ENCODE measurements at regions not wholly inside any gene's neighbourhood (a gene's known extent, or its start where the extent isn't known, plus 50 kb on each side); places are given as distances from the start of the nearest gene placed in this dataset.

- no peak for DNase-seq (ENCODE audit: low read depth, low spot score)
Observed at GRCh38 chr13:34243403-34243802, 425.5 kb downstream of the RFC3 start.

GRCh38 chr13:34246511-34246910 is 428.6 kb downstream of the RFC3 start:
- DNase-seq (ENCODE audit: low read depth, low spot score), result no peak

- no peak for DNase-seq (ENCODE audit: low read depth, low spot score)
Observed at GRCh38 chr13:34247596-34247995, 429.6 kb downstream of the RFC3 start.

- no peak for DNase-seq (ENCODE audit: low read depth, low spot score)
Observed at GRCh38 chr13:34249546-34250039, 431.6 kb downstream of the RFC3 start.

GRCh38 chr13:34250151-34250670 is 432.3 kb downstream of the RFC3 start:
- DNase-seq (ENCODE audit: low read depth, low spot score), result no peak

- DNase-seq (ENCODE audit: low read depth, low spot score), result no peak
Observed at GRCh38 chr13:34254366-34254765, 436.4 kb downstream of the RFC3 start.

GRCh38 chr13:34255711-34256110 is 437.8 kb downstream of the RFC3 start:
- no peak for DNase-seq (ENCODE audit: low read depth, low spot score)

GRCh38 chr13:34256236-34256635 is 438.3 kb downstream of the RFC3 start:
- no peak for DNase-seq (ENCODE audit: low read depth, low spot score)

GRCh38 chr13:34257966-34258365 is 440.0 kb downstream of the RFC3 start:
- no peak for DNase-seq (ENCODE audit: low read depth, low spot score)

- DNase-seq (ENCODE audit: low read depth, low spot score), result no peak
Observed at GRCh38 chr13:34258646-34259386, 440.9 kb downstream of the RFC3 start.

GRCh38 chr13:34263681-34264080 is 445.7 kb downstream of the RFC3 start:
- DNase-seq (ENCODE audit: low read depth, low spot score), result no peak

- DNase-seq (ENCODE audit: low read depth, low spot score), result no peak
Observed at GRCh38 chr13:34265046-34265679, 447.2 kb downstream of the RFC3 start.

- DNase-seq (ENCODE audit: low read depth, low spot score), result no peak
Observed at GRCh38 chr13:34276764-34277163, 458.8 kb downstream of the RFC3 start.

GRCh38 chr13:34277936-34278335 is 460.0 kb downstream of the RFC3 start:
- no peak for DNase-seq (ENCODE audit: low read depth, low spot score)

GRCh38 chr13:34278780-34279179 is 460.8 kb downstream of the RFC3 start:
- no peak for DNase-seq (ENCODE audit: low read depth, low spot score)

- DNase-seq (ENCODE audit: low read depth, low spot score), result no peak
Observed at GRCh38 chr13:34290661-34291060, 472.7 kb downstream of the RFC3 start.

GRCh38 chr13:34294483-34295129 is 476.7 kb downstream of the RFC3 start:
- no peak for DNase-seq (ENCODE audit: low read depth, low spot score)

GRCh38 chr13:34300559-34300958 is 482.6 kb downstream of the RFC3 start:
- no peak for DNase-seq (ENCODE audit: low read depth, low spot score)

- DNase-seq (ENCODE audit: low read depth, low spot score), result no peak
Observed at GRCh38 chr13:34302596-34302995, 484.6 kb downstream of the RFC3 start.

- DNase-seq (ENCODE audit: low read depth, low spot score), result no peak
Observed at GRCh38 chr13:34303346-34303745, 485.4 kb downstream of the RFC3 start.

- DNase-seq (ENCODE audit: low read depth, low spot score), result no peak
Observed at GRCh38 chr13:34307607-34308006, 489.7 kb downstream of the RFC3 start.

- no peak for DNase-seq (ENCODE audit: low read depth, low spot score)
Observed at GRCh38 chr13:34308725-34309124, 490.8 kb downstream of the RFC3 start.
